ENCODE measurements at regions not wholly inside any gene's neighbourhood (a gene's known extent, or its start where the extent isn't known, plus 50 kb on each side); places are given as distances from the start of the nearest gene placed in this dataset.

DNA sequence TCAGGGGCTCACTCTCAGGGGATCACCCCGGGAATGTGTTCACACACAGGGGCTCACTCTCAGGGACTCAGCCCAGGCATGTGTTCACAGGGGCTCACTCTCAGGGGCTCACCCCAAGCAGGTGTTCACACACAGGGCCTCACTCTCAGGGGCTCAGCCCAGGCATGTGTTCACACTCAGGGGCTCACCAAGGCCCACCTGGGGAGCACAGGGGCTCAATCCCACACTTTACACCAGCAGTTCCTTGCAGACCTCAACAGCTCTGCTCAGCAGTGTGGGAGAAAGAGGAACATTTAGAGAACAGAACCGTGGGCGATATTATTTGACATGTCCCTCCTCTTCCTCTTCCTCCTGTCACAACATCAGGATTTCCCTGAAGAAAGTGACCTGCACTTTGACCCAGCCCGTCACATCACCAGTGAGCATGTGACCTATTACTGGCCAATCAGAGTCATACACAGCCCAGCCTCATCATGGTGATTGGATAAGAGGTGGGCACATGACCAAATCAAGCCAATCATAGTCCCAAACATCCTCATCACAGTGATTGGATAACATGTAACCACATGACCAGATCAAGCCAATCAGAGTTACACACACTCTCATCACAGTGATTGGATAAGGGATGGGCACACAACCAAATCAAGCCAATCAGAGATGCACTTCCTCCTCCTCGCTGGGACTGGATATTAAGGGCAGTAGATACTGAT lies 359.4 kb upstream of the SFSWAP start (continued):
- TF ChIP-seq ZNF165 (CRISPR knock-in tag; IDR thresholded peaks at IDR 0.05; ENCODE audit: borderline replicate concordance), result 0 out of 2 replicates have a peak, but pooled peaks have one; percentile 24
- TF ChIP-seq, protein P1, sequence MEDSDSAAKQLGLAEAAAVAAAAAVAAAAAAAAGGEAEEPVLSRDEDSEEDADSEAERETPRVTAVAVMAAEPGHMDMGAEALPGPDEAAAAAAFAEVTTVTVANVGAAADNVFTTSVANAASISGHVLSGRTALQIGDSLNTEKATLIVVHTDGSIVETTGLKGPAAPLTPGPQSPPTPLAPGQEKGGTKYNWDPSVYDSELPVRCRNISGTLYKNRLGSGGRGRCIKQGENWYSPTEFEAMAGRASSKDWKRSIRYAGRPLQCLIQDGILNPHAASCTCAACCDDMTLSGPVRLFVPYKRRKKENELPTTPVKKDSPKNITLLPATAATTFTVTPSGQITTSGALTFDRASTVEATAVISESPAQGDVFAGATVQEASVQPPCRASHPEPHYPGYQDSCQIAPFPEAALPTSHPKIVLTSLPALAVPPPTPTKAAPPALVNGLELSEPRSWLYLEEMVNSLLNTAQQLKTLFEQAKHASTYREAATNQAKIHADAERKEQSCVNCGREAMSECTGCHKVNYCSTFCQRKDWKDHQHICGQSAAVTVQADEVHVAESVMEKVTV (CRISPR knock-in tag; IDR thresholded peaks at IDR 0.05), result 0 out of 2 replicates have a peak, but pooled peaks have one; percentile 21
- TF ChIP-seq ZNF644 (tag; IDR thresholded peaks at IDR 0.05; ENCODE audit: low read depth), result 0 out of 2 replicates have a peak, but pooled peaks have one; percentile 9
- peak; percentile 68 for TF ChIP-seq ATF3 (IDR thresholded peaks at IDR 0.05)
- no peak for TF ChIP-seq ATF3 (CRISPR knock-in tag; conservative IDR thresholded peaks at IDR 0.05)
- TF ChIP-seq, protein P2, sequence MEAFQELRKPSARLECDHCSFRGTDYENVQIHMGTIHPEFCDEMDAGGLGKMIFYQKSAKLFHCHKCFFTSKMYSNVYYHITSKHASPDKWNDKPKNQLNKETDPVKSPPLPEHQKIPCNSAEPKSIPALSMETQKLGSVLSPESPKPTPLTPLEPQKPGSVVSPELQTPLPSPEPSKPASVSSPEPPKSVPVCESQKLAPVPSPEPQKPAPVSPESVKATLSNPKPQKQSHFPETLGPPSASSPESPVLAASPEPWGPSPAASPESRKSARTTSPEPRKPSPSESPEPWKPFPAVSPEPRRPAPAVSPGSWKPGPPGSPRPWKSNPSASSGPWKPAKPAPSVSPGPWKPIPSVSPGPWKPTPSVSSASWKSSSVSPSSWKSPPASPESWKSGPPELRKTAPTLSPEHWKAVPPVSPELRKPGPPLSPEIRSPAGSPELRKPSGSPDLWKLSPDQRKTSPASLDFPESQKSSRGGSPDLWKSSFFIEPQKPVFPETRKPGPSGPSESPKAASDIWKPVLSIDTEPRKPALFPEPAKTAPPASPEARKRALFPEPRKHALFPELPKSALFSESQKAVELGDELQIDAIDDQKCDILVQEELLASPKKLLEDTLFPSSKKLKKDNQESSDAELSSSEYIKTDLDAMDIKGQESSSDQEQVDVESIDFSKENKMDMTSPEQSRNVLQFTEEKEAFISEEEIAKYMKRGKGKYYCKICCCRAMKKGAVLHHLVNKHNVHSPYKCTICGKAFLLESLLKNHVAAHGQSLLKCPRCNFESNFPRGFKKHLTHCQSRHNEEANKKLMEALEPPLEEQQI (IDR thresholded peaks at IDR 0.05), result peak; percentile 82; the same call in 1 of the 2 replicates
- no peak for TF ChIP-seq ATF1 (CRISPR knock-in tag; IDR thresholded peaks at IDR 0.05)
- peak; percentile 73 for TF ChIP-seq ATF1 (tag; IDR thresholded peaks at IDR 0.05)
- no peak for TF ChIP-seq ZNF232 (CRISPR knock-in tag; IDR thresholded peaks at IDR 0.05)
- TF ChIP-seq L3MBTL2 (IDR thresholded peaks at IDR 0.05), result peak; percentile 63; the same call in 1 of the 2 replicates
- 0 out of 2 replicates have a peak, but pooled peaks have one; percentile 29 for TF ChIP-seq ZNF707 (CRISPR knock-in tag; conservative IDR thresholded peaks at IDR 0.05)
- TF ChIP-seq MAZ (CRISPR knock-in tag; conservative IDR thresholded peaks at IDR 0.05 in 1 of 2, IDR thresholded peaks at IDR 0.05 in 1 of 2), result peak in 1 of 2 experiments; percentile 67; a peak in 1 of 4 replicates
- no peak for TF ChIP-seq GMEB1 (CRISPR knock-in tag; IDR thresholded peaks at IDR 0.05)
- no peak for TF ChIP-seq MYC (IDR thresholded peaks at IDR 0.05; ENCODE audit: low read depth, low read length)
- peak; percentile 32; the same call in 1 of the 2 replicates for TF ChIP-seq MYC (CRISPR knock-in tag; IDR thresholded peaks at IDR 0.05; ENCODE audit: borderline replicate concordance, low read depth)
- peak; percentile 94 for TF ChIP-seq NR2C1 (IDR thresholded peaks at IDR 0.05)
- TF ChIP-seq NR2C1 (tag; IDR thresholded peaks at IDR 0.05), result peak; percentile 97
- peak; percentile 44 for TF ChIP-seq ZNF134 (CRISPR knock-in tag; conservative IDR thresholded peaks at IDR 0.05)
- TF ChIP-seq, protein P3, sequence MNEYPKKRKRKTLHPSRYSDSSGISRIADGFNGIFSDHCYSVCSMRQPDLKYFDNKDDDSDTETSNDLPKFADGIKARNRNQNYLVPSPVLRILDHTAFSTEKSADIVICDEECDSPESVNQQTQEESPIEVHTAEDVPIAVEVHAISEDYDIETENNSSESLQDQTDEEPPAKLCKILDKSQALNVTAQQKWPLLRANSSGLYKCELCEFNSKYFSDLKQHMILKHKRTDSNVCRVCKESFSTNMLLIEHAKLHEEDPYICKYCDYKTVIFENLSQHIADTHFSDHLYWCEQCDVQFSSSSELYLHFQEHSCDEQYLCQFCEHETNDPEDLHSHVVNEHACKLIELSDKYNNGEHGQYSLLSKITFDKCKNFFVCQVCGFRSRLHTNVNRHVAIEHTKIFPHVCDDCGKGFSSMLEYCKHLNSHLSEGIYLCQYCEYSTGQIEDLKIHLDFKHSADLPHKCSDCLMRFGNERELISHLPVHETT (CRISPR knock-in tag; conservative IDR thresholded peaks at IDR 0.05 in 1 of 2, IDR thresholded peaks at IDR 0.05 in 1 of 2), result peak in 1 of 2 experiments; percentile 33; a peak in 1 of 4 replicates
- TF ChIP-seq MTF1 (CRISPR knock-in tag; IDR thresholded peaks at IDR 0.05; ENCODE audit: borderline replicate concordance), result 0 out of 2 replicates have a peak, but pooled peaks have one; percentile 54
